GM06990 (cell line): ENCODE measurements at regions not wholly inside any gene's neighbourhood (a gene's known extent, or its start where the extent isn't known, plus 50 kb on each side); places are given as distances from the start of the nearest gene placed in this dataset.

ENCODE experiments used
- DNase-seq: peaks from one replicate; pipeline ENCODE4 v3.0.0-alpha.2; 2011; ENCODE audit not compliant: insufficient read length; ENCODE audit errors: extremely low read depth
- H3K27me3 ChIP-seq: replicated peaks from 2 replicates; pipeline ENCODE4 v1.6.0; 2011; ENCODE audit warnings: low read length; ENCODE audit not compliant: control insufficient read depth, insufficient read depth
- H3K36me3 ChIP-seq: 2 replicates; pipeline ENCODE4 v1.5.1; 2011; ENCODE audit warnings: low read length; ENCODE audit not compliant: control insufficient read depth, insufficient read depth
- H3K4me3 ChIP-seq: replicated peaks from 2 replicates; pipeline ENCODE4 v1.5.1; 2011; ENCODE audit warnings: low read depth, mild to moderate bottlenecking, control low read depth, low read length
- CTCF ChIP-seq: IDR thresholded peaks from 2 replicates; pipeline ENCODE4 v1.5.1; 2011; ENCODE audit warnings: low read length, control low read depth, mild to moderate bottlenecking, inconsistent platforms; ENCODE audit not compliant: insufficient read depth, poor library complexity, severe bottlenecking

- no peak for TF ChIP-seq CTCF
- no peak for DNase-seq
- Histone ChIP-seq H3K27me3 (no peaks in the 10 kb centered on the region), H3K36me3 (no peaks in the 10 kb centered on the region), H3K4me3 (no peak overlapping the region)
These were observed 656.7 kb downstream of the ZNF674 start for GRCh38 chrX:45888518-45888917.

GRCh38 chrX:45885931-45886330, 659.3 kb downstream of the ZNF674 start:
- Histone ChIP-seq H3K36me3 (no peaks in the 10 kb centered on the region), H3K27me3 (no peaks in the 10 kb centered on the region), H3K4me3 (no peak overlapping the region)
- TF ChIP-seq CTCF = no peak
- DNase-seq = no peak

- Histone ChIP-seq H3K36me3 (no peaks in the 10 kb centered on the region), H3K27me3 (no peaks in the 10 kb centered on the region), H3K4me3 (no peak overlapping the region)
- TF ChIP-seq CTCF = no peak
- DNase-seq = no peak
These were observed 665.7 kb downstream of the ZNF674 start for GRCh38 chrX:45879512-45879911.

GRCh38 chrX:45876206-45876605, 669.0 kb downstream of the ZNF674 start:
- Histone ChIP-seq H3K27me3 (no peaks in the 10 kb centered on the region), H3K4me3 (no peak overlapping the region), H3K36me3 (no peaks in the 10 kb centered on the region)
- no peak for TF ChIP-seq CTCF
- no peak for DNase-seq

GRCh38 chrX:45873781-45874180, 671.4 kb downstream of the ZNF674 start:
- no peak for DNase-seq

More at GRCh38 chrX:45873781-45874180, 671.4 kb downstream of the ZNF674 start:
- no peak overlapping the region for H3K4me3 ChIP-seq
- TF ChIP-seq CTCF = no peak
- H3K27me3 ChIP-seq = no peaks in the 10 kb centered on the region
- no peaks in the 10 kb centered on the region for H3K36me3 ChIP-seq
